ENCODE measurements at regions not wholly inside any gene's neighbourhood (a gene's known extent, or its start where the extent isn't known, plus 50 kb on each side); places are given as distances from the start of the nearest gene placed in this dataset.

DNA sequence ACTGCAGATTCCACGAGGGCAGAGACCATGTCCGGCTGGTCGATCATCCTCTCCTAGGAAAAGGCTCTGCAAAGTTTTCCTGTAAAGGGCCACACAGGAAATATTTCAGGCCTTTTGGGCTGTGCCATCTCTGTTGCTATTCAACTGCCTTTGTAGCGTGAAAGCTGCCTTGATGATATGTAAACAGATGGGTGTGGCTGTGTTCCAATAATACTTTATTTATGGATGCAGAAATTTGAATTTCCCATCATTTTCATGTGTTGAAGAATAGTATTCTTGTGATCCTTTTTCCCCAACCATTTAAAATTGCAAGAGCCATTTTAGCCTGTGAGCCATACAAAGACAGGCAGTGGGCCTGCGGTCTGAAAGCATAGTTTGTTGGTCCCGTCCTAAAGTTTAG lies 950.7 kb upstream of the RBFOX1 start:
- Histone ChIP-seq H2AFZ (ENCODE audit: low read length) (no peak overlapping the region), H4K20me1 (ENCODE audit: insufficient read depth, low read depth, low read length) (no peaks in the 10 kb centered on the region), H3K9me3 (ENCODE audit: low read length) (peaks cover 5% of the 10 kb centered on the region), H3K27ac (ENCODE audit: low read length) (no peak overlapping the region), H3K79me2 (ENCODE audit: low read length) (no peaks in the 10 kb centered on the region), H3K4me1 (ENCODE audit: low read length) (no peaks in the 10 kb centered on the region), H3K27me3 (ENCODE audit: low read length) (no peaks in the 10 kb centered on the region), H3K9me2 (replicated peaks; ENCODE audit: insufficient read depth, low read length) (no peaks in the 10 kb centered on the region), H3K36me3 (ENCODE audit: insufficient read depth, low read length) (no peaks in the 10 kb centered on the region), H3K9ac (ENCODE audit: low read length) (no peak overlapping the region), H3K4me3 (ENCODE audit: low read length) (no peak overlapping the region), H3K4me2 (ENCODE audit: low read depth, low read length, poor library complexity, severe bottlenecking) (no peak overlapping the region)
- no peak for DNase-seq

DNA sequence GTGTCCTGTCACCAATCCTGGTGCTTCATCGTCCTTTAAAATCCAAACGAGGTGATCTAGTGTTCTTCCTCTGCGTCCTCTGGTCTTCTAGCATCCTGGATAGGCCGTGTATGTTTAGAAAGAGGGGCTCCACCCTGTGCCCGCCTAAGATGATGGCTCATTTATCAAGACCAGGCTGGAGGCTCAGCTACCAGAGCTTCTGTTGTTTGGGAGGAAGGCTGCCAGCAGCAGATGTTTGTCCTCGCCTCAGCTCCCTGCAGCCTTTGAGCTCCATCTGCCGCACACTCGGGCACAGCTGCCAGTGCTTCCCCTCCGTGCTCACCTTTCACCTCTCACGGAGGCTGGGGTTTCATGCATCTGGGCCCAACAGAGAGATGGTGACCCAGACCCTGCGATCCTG lies 954.7 kb upstream of the RBFOX1 start:
- Histone ChIP-seq H3K9me3 (ENCODE audit: low read length) (peaks cover 14% of the 10 kb centered on the region), H3K4me2 (ENCODE audit: low read depth, low read length, poor library complexity, severe bottlenecking) (no peak overlapping the region), H4K20me1 (ENCODE audit: insufficient read depth, low read depth, low read length) (no peaks in the 10 kb centered on the region), H3K9ac (ENCODE audit: low read length) (no peak overlapping the region), H3K4me1 (ENCODE audit: low read length) (no peaks in the 10 kb centered on the region), H3K36me3 (ENCODE audit: insufficient read depth, low read length) (no peaks in the 10 kb centered on the region), H3K4me3 (ENCODE audit: low read length) (no peak overlapping the region), H3K27ac (ENCODE audit: low read length) (no peak overlapping the region), H2AFZ (ENCODE audit: low read length) (no peak overlapping the region), H3K9me2 (replicated peaks; ENCODE audit: insufficient read depth, low read length) (no peaks in the 10 kb centered on the region), H3K27me3 (ENCODE audit: low read length) (no peaks in the 10 kb centered on the region), H3K79me2 (ENCODE audit: low read length) (no peaks in the 10 kb centered on the region)
- DNase-seq, result no peak

DNA sequence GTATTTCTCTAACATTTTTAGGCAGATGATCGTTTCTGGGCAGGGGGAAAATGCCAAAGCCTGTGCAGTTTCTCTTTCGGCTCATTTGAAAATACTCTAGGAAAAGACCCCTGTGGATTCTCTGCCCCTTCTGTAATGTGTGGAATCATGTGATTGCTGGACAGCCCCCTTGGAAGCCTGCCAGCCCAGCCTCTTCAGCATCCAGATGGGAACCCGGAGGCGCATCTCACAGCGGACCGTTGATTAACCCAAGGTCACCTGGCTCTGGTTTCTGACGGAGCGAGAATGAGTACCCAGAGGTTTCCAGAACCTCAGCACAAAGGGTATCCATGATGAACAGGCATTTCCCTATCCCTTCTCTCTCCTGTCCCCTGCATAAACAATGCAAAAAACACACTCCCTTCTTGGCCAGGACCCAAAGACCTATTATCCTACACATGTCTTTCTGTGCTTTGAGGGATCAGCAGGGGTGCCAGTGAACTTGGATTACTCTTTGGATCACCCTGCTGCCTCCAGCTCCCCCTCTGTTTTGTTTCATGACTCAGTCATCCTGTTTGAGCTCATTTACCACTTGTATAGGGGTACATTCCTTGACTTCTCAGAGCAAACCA lies 957.1 kb upstream of the RBFOX1 start:
- Histone ChIP-seq H4K20me1 (ENCODE audit: insufficient read depth, low read depth, low read length) (no peaks in the 10 kb centered on the region), H3K36me3 (ENCODE audit: insufficient read depth, low read length) (no peaks in the 10 kb centered on the region), H3K4me3 (ENCODE audit: low read length) (no peak overlapping the region), H3K79me2 (ENCODE audit: low read length) (no peaks in the 10 kb centered on the region), H3K27me3 (ENCODE audit: low read length) (no peaks in the 10 kb centered on the region), H3K27ac (ENCODE audit: low read length) (no peak overlapping the region), H3K9me3 (ENCODE audit: low read length) (peaks cover 27% of the 10 kb centered on the region), H3K4me1 (ENCODE audit: low read length) (no peaks in the 10 kb centered on the region), H3K9ac (ENCODE audit: low read length) (no peak overlapping the region), H3K4me2 (ENCODE audit: low read depth, low read length, poor library complexity, severe bottlenecking) (no peak overlapping the region), H2AFZ (ENCODE audit: low read length) (no peak overlapping the region), H3K9me2 (replicated peaks; ENCODE audit: insufficient read depth, low read length) (no peaks in the 10 kb centered on the region)
- no peak for DNase-seq

DNA sequence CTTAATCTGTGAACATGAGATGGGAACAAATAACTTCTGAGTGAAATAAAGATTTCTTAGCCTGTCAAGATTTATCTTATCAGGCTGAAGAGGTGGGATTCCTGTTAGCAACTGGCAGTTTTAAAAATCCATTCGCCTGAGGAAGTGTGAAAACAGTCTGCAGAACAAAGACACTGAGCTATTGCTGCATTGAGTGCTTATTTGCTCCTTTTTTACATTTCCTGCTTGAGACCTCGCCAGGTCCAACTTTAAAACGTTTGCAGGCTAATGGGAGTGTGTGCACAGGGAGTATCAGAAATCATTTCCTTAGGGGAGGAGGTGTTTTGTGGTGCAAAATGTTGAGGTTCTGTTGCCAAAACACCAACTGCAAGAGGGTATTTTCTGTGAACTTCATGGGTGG lies 957.8 kb upstream of the RBFOX1 start:
- no peaks in the 10 kb centered on the region; the same call in 1 of the 2 replicates for H3K36me3 ChIP-seq (ENCODE audit: insufficient read depth, low read length)
- H2AFZ ChIP-seq (ENCODE audit: low read length), result no peak overlapping the region
- no peaks in the 10 kb centered on the region for H3K9me2 ChIP-seq (replicated peaks; ENCODE audit: insufficient read depth, low read length)
- H3K79me2 ChIP-seq (ENCODE audit: low read length), result no peaks in the 10 kb centered on the region
- no peaks in the 10 kb centered on the region for H3K27me3 ChIP-seq (ENCODE audit: low read length)
- no peak overlapping the region for H3K4me2 ChIP-seq (ENCODE audit: low read depth, low read length, poor library complexity, severe bottlenecking)
- no peaks in the 10 kb centered on the region for H3K4me1 ChIP-seq (ENCODE audit: low read length)
- no peak overlapping the region for H3K27ac ChIP-seq (ENCODE audit: low read length)
- no peaks in the 10 kb centered on the region for H4K20me1 ChIP-seq (ENCODE audit: insufficient read depth, low read depth, low read length)
- no peak overlapping the region for H3K4me3 ChIP-seq (ENCODE audit: low read length)
- no peak overlapping the region for H3K9ac ChIP-seq (ENCODE audit: low read length)
- peaks cover 28% of the 10 kb centered on the region for H3K9me3 ChIP-seq (ENCODE audit: low read length)
- no peak for DNase-seq

DNA sequence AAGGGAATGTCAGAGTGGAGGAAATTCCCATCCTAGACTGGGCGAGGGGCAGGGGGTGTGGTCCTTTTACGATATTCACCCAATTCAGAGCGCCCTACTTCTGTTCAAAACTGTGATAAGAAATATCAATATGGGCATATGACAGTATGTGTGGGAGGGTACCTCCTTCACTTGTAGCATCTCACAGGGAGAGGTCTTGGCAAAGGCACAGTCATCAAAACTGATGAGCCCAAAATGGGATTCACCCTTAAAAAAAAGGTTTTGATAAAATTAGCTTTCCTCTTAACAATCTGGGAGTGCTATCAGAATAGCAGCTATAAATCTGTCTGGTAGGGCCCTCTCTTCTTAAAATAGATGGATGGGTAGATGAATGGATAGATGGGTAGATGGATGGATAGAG lies 967.8 kb upstream of the RBFOX1 start:
- H3K4me1 ChIP-seq (ENCODE audit: low read length), result no peaks in the 10 kb centered on the region
- no peaks in the 10 kb centered on the region for H3K79me2 ChIP-seq (ENCODE audit: low read length)
- no peaks in the 10 kb centered on the region; the same call in 1 of the 2 replicates for H3K36me3 ChIP-seq (ENCODE audit: insufficient read depth, low read length)
- H3K9ac ChIP-seq (ENCODE audit: low read length), result no peak overlapping the region
- DNase-seq, result no peak
- no peaks in the 10 kb centered on the region for H4K20me1 ChIP-seq (ENCODE audit: insufficient read depth, low read depth, low read length)
- no peaks in the 10 kb centered on the region for H3K27me3 ChIP-seq (ENCODE audit: low read length)
- H2AFZ ChIP-seq (ENCODE audit: low read length), result no peak overlapping the region
- H3K27ac ChIP-seq (ENCODE audit: low read length), result no peak overlapping the region
- no peak overlapping the region for H3K4me3 ChIP-seq (ENCODE audit: low read length)
- no peaks in the 10 kb centered on the region for H3K9me2 ChIP-seq (replicated peaks; ENCODE audit: insufficient read depth, low read length)
- H3K9me3 ChIP-seq (ENCODE audit: low read length), result peaks cover 26% of the 10 kb centered on the region
- H3K4me2 ChIP-seq (ENCODE audit: low read depth, low read length, poor library complexity, severe bottlenecking), result no peak overlapping the region

DNA sequence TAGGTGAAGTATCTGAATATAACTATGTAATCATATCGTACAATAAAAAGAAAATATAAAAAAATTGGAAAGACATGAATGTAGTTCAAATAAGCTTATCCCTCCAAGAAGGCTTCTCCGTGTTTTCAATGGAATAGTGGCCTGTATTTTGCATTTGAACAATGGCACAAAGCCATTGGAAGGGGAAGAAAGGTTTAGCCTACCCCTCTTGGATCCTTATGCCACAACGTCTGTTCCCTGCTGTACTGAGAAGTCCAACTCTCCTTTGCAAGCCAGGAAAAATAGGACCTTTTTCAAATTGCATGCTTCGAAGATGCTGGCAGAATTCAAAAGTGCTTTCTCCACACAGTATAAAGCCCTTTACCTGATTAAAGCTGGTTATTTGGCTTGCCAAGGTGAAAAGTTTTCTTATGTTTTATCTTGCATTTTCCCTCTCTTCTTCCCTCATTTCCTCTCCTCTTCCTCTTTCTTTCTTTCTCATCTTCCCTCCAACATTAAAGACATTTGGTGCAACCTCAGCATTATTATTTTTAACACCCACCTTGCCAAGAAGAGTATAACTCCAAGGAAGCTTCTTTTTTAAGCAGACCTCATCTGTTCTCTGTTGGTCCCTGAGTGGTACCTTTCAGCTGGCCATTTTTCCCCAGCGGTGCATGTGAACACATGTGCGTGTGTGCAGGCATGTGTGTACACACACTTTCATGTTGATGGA lies 968.6 kb upstream of the RBFOX1 start:
- peaks cover 22% of the 10 kb centered on the region for H3K9me3 ChIP-seq (ENCODE audit: low read length)
- H2AFZ ChIP-seq (ENCODE audit: low read length), result no peak overlapping the region
- H3K4me1 ChIP-seq (ENCODE audit: low read length), result no peaks in the 10 kb centered on the region
- H3K4me3 ChIP-seq (ENCODE audit: low read length), result no peak overlapping the region
- no peak for DNase-seq
- H3K27ac ChIP-seq (ENCODE audit: low read length), result no peak overlapping the region
- H3K4me2 ChIP-seq (ENCODE audit: low read depth, low read length, poor library complexity, severe bottlenecking), result no peak overlapping the region
- no peaks in the 10 kb centered on the region for H3K27me3 ChIP-seq (ENCODE audit: low read length)
- H3K9ac ChIP-seq (ENCODE audit: low read length), result no peak overlapping the region
- H3K36me3 ChIP-seq (ENCODE audit: insufficient read depth, low read length), result no peaks in the 10 kb centered on the region
- no peaks in the 10 kb centered on the region for H3K79me2 ChIP-seq (ENCODE audit: low read length)
- H4K20me1 ChIP-seq (ENCODE audit: insufficient read depth, low read depth, low read length), result no peaks in the 10 kb centered on the region
- H3K9me2 ChIP-seq (replicated peaks; ENCODE audit: insufficient read depth, low read length), result no peaks in the 10 kb centered on the region

DNA sequence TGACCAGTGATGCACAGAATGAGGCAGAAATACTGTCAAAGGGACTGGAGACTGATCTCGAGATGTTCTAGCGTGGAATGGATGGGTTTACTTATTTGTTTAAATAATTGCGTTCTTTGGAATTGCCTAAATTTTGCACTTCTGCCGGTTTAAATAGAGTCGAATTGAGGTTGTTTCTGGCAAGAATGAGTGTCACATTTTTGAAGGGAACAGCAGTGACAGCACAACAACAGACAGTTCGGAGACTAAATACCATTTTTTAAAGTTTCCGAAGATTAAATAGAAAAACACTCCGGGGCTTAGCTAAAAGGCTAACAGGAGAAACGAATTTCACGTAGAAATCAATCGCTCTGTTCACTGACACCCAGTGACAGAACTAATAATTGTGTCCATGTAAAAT lies 969.2 kb upstream of the RBFOX1 start:
- H3K9me2 ChIP-seq (replicated peaks; ENCODE audit: insufficient read depth, low read length), result no peaks in the 10 kb centered on the region
- no peak overlapping the region for H3K4me3 ChIP-seq (ENCODE audit: low read length)
- H3K4me1 ChIP-seq (ENCODE audit: low read length), result no peaks in the 10 kb centered on the region
- no peaks in the 10 kb centered on the region for H4K20me1 ChIP-seq (ENCODE audit: insufficient read depth, low read depth, low read length)
- no peaks in the 10 kb centered on the region for H3K27me3 ChIP-seq (ENCODE audit: low read length)
- no peaks in the 10 kb centered on the region for H3K36me3 ChIP-seq (ENCODE audit: insufficient read depth, low read length)
- no peak overlapping the region for H3K9ac ChIP-seq (ENCODE audit: low read length)
- no peak overlapping the region for H2AFZ ChIP-seq (ENCODE audit: low read length)
- H3K79me2 ChIP-seq (ENCODE audit: low read length), result no peaks in the 10 kb centered on the region
- DNase-seq, result no peak
- H3K4me2 ChIP-seq (ENCODE audit: low read depth, low read length, poor library complexity, severe bottlenecking), result no peak overlapping the region
- H3K27ac ChIP-seq (ENCODE audit: low read length), result no peak overlapping the region
- peaks cover 22% of the 10 kb centered on the region for H3K9me3 ChIP-seq (ENCODE audit: low read length)

DNA sequence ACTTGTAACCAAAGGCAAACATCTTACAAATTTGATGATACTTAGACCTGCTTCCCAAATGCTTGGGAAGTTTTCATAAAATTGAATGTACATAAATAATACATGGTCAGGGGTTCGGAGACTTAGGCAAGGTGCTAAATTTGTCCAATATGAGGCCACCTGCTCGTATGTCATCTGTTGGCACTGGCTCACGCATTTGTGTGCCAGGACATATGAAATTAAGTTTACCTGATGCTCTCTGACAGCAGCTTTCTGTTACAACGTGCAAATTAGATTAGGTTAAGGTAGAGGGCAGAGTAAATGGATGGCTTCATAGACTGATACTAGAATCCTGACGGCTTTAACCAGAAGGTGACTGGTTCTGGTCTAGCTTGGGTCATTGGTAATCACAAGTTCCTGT lies 970.3 kb upstream of the RBFOX1 start:
- no peaks in the 10 kb centered on the region for H3K27me3 ChIP-seq (ENCODE audit: low read length)
- H3K9me2 ChIP-seq (replicated peaks; ENCODE audit: insufficient read depth, low read length), result no peaks in the 10 kb centered on the region
- H3K79me2 ChIP-seq (ENCODE audit: low read length), result no peaks in the 10 kb centered on the region
- H3K27ac ChIP-seq (ENCODE audit: low read length), result no peak overlapping the region
- H3K4me2 ChIP-seq (ENCODE audit: low read depth, low read length, poor library complexity, severe bottlenecking), result no peak overlapping the region
- H4K20me1 ChIP-seq (ENCODE audit: insufficient read depth, low read depth, low read length), result no peaks in the 10 kb centered on the region
- peaks cover 22% of the 10 kb centered on the region for H3K9me3 ChIP-seq (ENCODE audit: low read length)
- H2AFZ ChIP-seq (ENCODE audit: low read length), result no peak overlapping the region
- no peaks in the 10 kb centered on the region for H3K4me1 ChIP-seq (ENCODE audit: low read length)
- H3K4me3 ChIP-seq (ENCODE audit: low read length), result no peak overlapping the region
- H3K36me3 ChIP-seq (ENCODE audit: insufficient read depth, low read length), result no peaks in the 10 kb centered on the region
- no peak for DNase-seq
- H3K9ac ChIP-seq (ENCODE audit: low read length), result no peak overlapping the region

Measured in Karpas-422 (cell line).